Right ventricle myocardium inferior (tissue), 1 donor: ENCODE measurements at regions not wholly inside any gene's neighbourhood (a gene's known extent, or its start where the extent isn't known, plus 50 kb on each side); places are given as distances from the start of the nearest gene placed in this dataset.

ENCODE experiments used
- ATAC-seq: fragments of 200-7000 bp; cut with Tn5 transposase; one replicate; pipeline ENCODE4 v1.9.1; 2020; ENCODE audit warnings: mild to moderate bottlenecking, moderate library complexity
- DNase-seq: peaks from one replicate; pipeline ENCODE4 v3.0.0; 2021; ENCODE audit errors: missing footprints
- intact Hi-C: fragments of 100-400 bp; cut with DNase I; formaldehyde crosslinking; loops from one replicate; pipeline ENCODE4 v1.11.0; 2022
- donor health status: DM: no; HTN: yes; CAD: no; lungs with severe emphysema.

DNA sequence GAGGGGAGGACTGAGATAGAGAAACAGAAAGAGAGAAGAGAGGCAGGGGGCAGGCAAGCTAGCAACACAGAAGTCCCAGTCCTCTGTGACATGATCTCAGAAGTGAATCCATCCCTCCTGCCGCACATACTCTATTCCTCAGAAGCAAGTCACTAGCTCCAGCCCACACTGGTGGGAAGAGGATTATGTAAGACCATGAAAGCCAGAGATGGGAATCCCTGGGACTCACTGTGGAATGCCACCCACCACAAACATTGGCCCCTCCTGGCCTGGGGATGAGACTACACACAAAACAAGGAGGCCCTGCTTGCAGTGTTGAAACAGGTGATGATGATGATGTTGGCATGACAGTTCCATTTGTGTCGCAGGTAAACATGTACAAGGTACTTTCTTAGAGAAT is 419.9 kb downstream of the IRS2 start:
- no peak for DNase-seq
- intact Hi-C loops: no loop called here
- ATAC-seq: no peak

- ATAC-seq: no peak
- intact Hi-C loops: no loop called here
- DNase-seq: no peak
These were observed 423.0 kb downstream of the IRS2 start for GRCh38 chr13:109363431-109363830.

DNA sequence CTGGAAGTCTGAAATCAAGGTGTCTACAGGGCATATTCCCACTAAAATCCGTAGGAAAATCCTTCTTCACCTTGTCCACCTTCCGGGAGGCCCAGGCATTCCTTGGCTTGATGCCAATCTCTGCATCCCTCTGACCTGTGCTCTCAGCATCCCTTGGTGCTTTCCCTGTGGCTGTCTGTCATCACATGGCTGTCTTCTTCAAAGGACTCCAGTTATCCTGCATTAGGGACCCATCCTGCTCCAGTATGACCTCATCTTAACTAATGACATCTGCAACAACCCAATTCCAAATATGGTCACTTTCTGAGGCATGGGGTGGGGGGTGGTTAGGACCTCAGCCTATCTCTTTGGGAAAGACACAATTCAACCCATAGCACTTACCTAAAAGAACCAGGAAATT is 423.8 kb downstream of the IRS2 start:
- intact Hi-C loops: no loop called here
- ATAC-seq (no peak), DNase-seq (no peak)

GRCh38 chr13:109361562-109362289 is 424.7 kb downstream of the IRS2 start:
- no peak for ATAC-seq
- intact Hi-C loops: no loop called here
- no peak for DNase-seq

GRCh38 chr13:109357751-109358471 is 428.5 kb downstream of the IRS2 start:
- no peak for DNase-seq
- no peak for ATAC-seq
- intact Hi-C loops: no loop called here

- intact Hi-C loops: no loop called here
- DNase-seq (no peak), ATAC-seq (no peak)
These were observed 430.4 kb downstream of the IRS2 start for GRCh38 chr13:109355875-109356434.

DNA sequence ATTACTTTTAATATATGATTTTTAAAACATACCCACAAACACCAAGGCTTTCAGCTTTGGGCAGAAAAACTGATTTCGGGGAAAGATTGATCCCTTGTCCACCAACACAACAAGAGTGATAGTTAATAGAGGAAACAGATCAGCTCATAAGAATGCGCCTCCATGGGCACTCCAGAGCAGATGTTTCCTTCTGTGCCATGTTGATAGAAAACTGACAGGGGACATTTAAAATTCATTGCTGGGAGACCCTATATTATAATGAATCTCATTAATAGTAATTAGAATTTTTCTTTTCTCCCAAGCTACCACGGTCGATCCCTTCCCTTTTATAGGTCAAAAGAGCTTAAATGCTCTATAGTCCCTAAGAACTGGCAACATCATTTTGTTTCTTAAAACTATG is 431.2 kb downstream of the IRS2 start:
- no peak for ATAC-seq
- intact Hi-C loops: no loop called here
- no peak for DNase-seq

DNA sequence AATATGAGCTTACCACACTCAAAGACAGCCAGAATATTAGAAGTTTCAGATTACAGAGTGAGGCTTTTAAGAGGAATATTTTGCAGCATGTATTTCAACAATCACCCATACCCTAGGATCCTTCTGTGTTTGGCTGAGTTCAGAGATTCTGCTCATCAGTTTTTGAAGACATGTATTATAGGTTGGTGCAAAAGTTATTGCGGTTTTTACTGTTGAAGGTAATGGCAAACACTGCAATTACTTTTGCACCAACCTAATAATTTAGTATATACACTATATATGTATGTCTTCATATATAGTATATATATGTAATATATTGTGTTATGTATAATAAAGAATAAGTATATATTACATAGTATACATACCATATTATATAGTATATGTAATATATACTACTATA is 435.1 kb downstream of the IRS2 start:
- no peak for DNase-seq
- intact Hi-C loops: no loop called here
- no peak for ATAC-seq

- intact Hi-C loops: no loop called here
- ATAC-seq (no peak), DNase-seq (no peak)
These were observed 437.7 kb downstream of the IRS2 start for GRCh38 chr13:109348519-109349258.

- ATAC-seq (no peak), DNase-seq (no peak)
- intact Hi-C loops: no loop called here
These were observed 440.3 kb downstream of the IRS2 start for GRCh38 chr13:109346060-109346459.

DNA sequence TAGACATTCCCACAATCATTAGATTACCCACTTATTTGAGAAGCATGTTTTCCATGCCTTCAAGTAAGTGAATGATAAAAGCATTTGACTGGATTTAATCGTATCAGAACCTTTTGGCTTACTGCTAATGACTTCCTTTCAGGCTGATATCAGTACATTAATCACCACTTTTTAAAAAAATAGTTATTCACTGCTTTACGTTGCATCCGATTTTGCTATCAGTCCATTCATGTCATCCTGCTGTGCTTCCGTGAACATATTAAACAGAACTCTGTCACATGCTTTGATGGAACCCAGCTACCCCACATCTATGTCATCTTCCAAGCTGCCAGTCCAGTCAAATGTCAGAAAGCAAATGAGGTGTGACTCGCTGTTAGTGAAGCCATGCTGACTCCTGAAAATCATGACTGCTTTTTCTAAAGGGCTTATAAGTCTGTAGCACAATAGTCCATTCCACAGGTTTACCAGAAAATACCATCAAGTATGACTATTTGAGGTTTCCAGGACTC is 440.9 kb downstream of the IRS2 start:
- DNase-seq (no peak), ATAC-seq (no peak)
- intact Hi-C loops: no loop called here

DNA sequence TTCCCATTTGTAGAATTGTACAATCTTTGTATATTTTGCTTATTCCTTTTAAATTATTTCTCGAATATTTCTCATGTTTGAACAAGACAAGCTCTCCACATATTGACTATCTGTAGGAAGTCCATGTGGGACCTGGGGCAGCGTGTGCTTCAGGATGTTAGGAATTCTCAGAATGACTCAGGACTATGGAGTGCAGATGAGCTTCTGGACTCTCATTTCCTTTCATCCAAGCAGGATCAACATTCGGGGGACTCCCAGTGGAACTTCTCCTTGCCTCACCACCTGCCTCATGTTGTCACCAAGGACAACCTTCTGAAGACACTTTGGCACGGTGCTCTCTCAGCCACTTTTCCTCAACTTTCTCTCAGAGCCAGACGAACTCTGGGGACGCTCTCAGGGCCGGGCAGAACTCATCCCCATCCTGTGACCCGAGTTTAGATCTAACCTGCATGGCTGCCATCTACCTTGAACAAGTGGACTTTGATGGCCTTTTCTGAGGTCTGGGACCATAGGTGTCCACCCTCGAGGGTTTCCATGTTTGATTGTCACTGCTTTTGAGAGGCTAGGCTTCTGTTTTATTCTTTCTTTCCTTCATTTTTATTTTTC is 441.7 kb downstream of the IRS2 start:
- intact Hi-C loops: no loop called here
- DNase-seq: no peak
- no peak for ATAC-seq

GRCh38 chr13:109336730-109337129 is 449.7 kb downstream of the IRS2 start:
- DNase-seq (no peak), ATAC-seq (no peak)
- intact Hi-C loops: loop anchor here (10.0 kb wide), 1 partner anchor 768 kb away; no protein-coding TSS in a partner anchor

DNA sequence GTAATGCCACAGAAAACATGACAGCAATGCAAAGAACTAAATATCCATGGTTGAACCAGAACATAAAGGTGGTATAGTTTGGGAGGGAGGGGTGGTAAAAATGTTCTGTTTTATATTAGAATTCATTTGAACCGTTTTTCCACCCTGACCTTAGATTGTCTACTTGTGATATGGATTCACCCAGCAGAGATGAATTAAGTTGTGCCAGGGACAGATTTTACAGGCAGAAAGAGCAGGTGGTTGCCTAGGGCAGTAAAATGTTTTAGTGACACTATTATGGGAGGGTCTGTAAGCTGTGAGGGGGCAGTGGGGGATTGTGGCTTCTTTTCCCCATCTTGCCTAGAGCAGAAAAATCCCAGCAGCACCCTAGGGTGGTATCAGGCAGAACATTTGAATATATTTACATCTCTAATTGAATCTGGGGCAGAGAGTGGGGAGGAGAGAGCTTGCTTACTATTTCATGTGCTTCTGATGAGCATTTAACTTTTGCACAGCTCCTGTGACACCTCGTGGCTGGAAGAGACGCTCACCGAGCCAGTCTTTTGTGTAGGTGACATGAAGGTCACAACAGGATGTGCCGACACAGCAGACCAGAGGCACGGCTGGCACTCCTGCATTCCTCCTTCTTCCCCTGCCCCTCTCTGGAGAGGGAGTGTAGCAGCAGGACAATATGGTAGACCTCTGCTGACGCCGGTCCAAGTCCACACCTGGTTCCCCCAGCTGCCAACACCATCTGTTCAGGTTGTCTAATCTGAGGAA is 452.3 kb downstream of the IRS2 start:
- DNase-seq (no peak), ATAC-seq (peak; percentile 81)
- intact Hi-C loops: loop anchor here (2.0 to 10.0 kb wide), 2 partner anchors 191 to 771 kb away; no protein-coding TSS in a partner anchor

GRCh38 chr13:109332506-109333499 is 453.6 kb downstream of the IRS2 start:
- intact Hi-C loops: loop anchor here (10.0 kb wide), 1 partner anchor 772 kb away; no protein-coding TSS in a partner anchor
- no peak for DNase-seq
- ATAC-seq: peak; percentile 38

DNA sequence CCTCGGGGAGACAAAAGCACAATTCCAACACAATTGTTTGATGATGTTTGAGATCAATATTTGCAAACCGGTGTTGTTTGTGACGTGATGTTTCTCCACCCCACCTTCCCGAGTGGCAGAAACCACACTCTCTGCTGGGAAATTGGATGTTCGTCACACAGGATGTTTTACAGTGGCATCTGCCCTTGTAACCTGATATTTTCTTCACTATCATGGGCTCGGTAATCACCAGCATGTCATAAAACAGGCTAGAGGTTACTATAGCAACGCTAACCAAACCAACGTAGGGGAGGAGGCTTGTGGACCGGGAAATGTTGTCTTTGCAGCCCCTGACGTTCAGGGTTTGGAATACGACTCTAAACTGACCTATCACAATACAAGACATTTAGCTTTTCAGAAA is 454.5 kb downstream of the IRS2 start:
- DNase-seq (no peak), ATAC-seq (no peak)
- intact Hi-C loops: loop anchor here (10.0 kb wide), 1 partner anchor 773 kb away; no protein-coding TSS in a partner anchor

DNA sequence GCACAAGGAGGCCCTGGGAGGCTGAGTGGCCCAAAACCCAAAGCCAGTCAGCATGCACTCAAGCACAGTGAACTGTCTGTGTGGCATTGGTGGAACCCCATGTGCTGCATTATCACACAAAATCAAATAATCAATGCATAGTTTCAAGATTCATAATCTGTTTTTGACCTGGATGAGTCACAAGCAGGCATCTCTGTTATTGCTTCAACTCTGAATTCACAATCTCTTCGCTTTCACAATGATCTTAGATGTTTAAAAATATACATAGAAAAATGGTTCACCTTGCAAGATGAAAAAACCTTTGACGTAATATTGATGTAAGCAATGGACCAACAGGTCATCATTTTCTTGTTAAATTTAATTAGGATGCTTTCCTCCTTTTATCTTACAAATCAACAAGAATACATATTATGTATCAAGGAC is 455.4 kb downstream of the IRS2 start:
- intact Hi-C loops: loop anchor here (10.0 kb wide), 1 partner anchor 774 kb away; no protein-coding TSS in a partner anchor
- ATAC-seq (no peak), DNase-seq (no peak)
